Liver (tissue), 8 donors: ENCODE measurements at regions not wholly inside any gene's neighbourhood (a gene's known extent, or its start where the extent isn't known, plus 50 kb on each side); places are given as distances from the start of the nearest gene placed in this dataset.

Experiments
- DNase-seq: peaks from one replicate; pipeline ENCODE4 v3.0.0-alpha.2; 2017; ENCODE audit warnings: low spot score
- H3K27ac ChIP-seq, 2 donors: one replicate each; pipeline ENCODE4 v1.7.0; 2013; ENCODE audit warnings: inconsistent platforms in 2 of 2, low read length in 2 of 2, control low read depth in 1 of 2, low read depth in 1 of 2, mild to moderate bottlenecking in 1 of 2
- H3K27me3 ChIP-seq, 4 donors: one replicate each; pipeline versions ENCODE4 v1.6.1 to v1.7.0; 2013; ENCODE audit warnings: low read length in 3 of 4, inconsistent platforms in 1 of 4, mild to moderate bottlenecking in 1 of 4, moderate library complexity in 1 of 4; ENCODE audit not compliant: control insufficient read depth in 4 of 4, insufficient read depth in 4 of 4
- H3K36me3 ChIP-seq, 4 donors: one replicate each; pipeline versions ENCODE4 v1.6.1 to v1.7.0; 2013; ENCODE audit warnings: low read length in 3 of 4, mild to moderate bottlenecking in 3 of 4, low read depth in 1 of 4, moderate library complexity in 1 of 4; ENCODE audit not compliant: control insufficient read depth in 4 of 4, insufficient read depth in 3 of 4
- H3K4me1 ChIP-seq, 4 donors: one replicate each; pipeline versions ENCODE4 v1.6.1 to v1.7.0; 2013; ENCODE audit warnings: low read length in 3 of 4, mild to moderate bottlenecking in 3 of 4, moderate library complexity in 1 of 4; ENCODE audit not compliant: control insufficient read depth in 4 of 4, insufficient read depth in 4 of 4
- H3K4me3 ChIP-seq, 3 donors: one replicate each; pipeline versions ENCODE4 v1.6.1 to v1.7.0; 2013; ENCODE audit warnings: low read length in 3 of 3, control low read depth in 1 of 3, low read depth in 1 of 3, mild to moderate bottlenecking in 1 of 3
- H3K9ac ChIP-seq, 2 donors: one replicate each; pipeline ENCODE4 v1.7.0; 2013; ENCODE audit warnings: low read length in 2 of 2, mild to moderate bottlenecking in 2 of 2, moderate library complexity in 2 of 2, control low read depth in 1 of 2, low read depth in 1 of 2
- H3K9me3 ChIP-seq, 4 donors: one replicate each; pipeline versions ENCODE4 v1.6.1 to v1.7.0; 2013; ENCODE audit warnings: low read length in 3 of 4; ENCODE audit not compliant: control insufficient read depth in 4 of 4
- EGR1 ChIP-seq, 2 donors: IDR thresholded peaks; 2 replicates each; pipeline ENCODE4 v1.6.1; 2016 to 2018; ENCODE audit warnings: antibody characterized with exemption in 2 of 2, low read depth in 2 of 2
- FOXA1 ChIP-seq: IDR thresholded peaks from 2 replicates; pipeline ENCODE4 v1.6.1; 2016; ENCODE audit warnings: antibody characterized with exemption
- FOXA2 ChIP-seq: IDR thresholded peaks from 2 replicates; pipeline ENCODE4 v1.6.1; 2016; ENCODE audit warnings: antibody characterized with exemption
- GABPA ChIP-seq, 2 donors: IDR thresholded peaks in 1 of 2; conservative IDR thresholded peaks in 1 of 2; 2 replicates each; pipeline ENCODE4 v1.6.1; 2016; ENCODE audit warnings: antibody characterized with exemption in 2 of 2, mild to moderate bottlenecking in 1 of 2, moderate library complexity in 1 of 2
- HNF4A ChIP-seq, 2 donors: conservative IDR thresholded peaks; 2 replicates each; pipeline ENCODE4 v1.6.1; 2016; ENCODE audit warnings: antibody characterized with exemption in 2 of 2, mild to moderate bottlenecking in 2 of 2
- HNF4G ChIP-seq: IDR thresholded peaks from 2 replicates; pipeline ENCODE4 v1.6.1; 2016; ENCODE audit warnings: antibody characterized with exemption
- JUND ChIP-seq, 2 donors: IDR thresholded peaks; 2 replicates each; pipeline ENCODE4 v1.6.1; 2016; ENCODE audit warnings: antibody characterized with exemption in 2 of 2
- NR2F2 ChIP-seq: IDR thresholded peaks from 2 replicates; pipeline ENCODE4 v1.6.1; 2016; ENCODE audit warnings: antibody characterized with exemption
- RAD21 ChIP-seq, 2 donors: IDR thresholded peaks; 2 replicates each; pipeline ENCODE4 v1.6.1; 2016; ENCODE audit warnings: antibody characterized with exemption in 2 of 2, mild to moderate bottlenecking in 2 of 2
- RXRA ChIP-seq, 2 donors: IDR thresholded peaks; 2 replicates each; pipeline ENCODE4 v1.6.1; 2017 to 2018; ENCODE audit warnings: antibody characterized with exemption in 2 of 2, mild to moderate bottlenecking in 1 of 2
- SP1 ChIP-seq: IDR thresholded peaks from 2 replicates; pipeline ENCODE4 v1.6.1; 2018; ENCODE audit warnings: antibody characterized with exemption, mild to moderate bottlenecking
- TAF1 ChIP-seq: conservative IDR thresholded peaks from 2 replicates; pipeline ENCODE4 v1.6.1; 2016; ENCODE audit warnings: antibody characterized with exemption, mild to moderate bottlenecking
- YY1 ChIP-seq: IDR thresholded peaks from 2 replicates; pipeline ENCODE4 v1.6.1; 2016; ENCODE audit warnings: antibody characterized with exemption, mild to moderate bottlenecking
- WGBS: extraction: QIAGEN DNeasy Blood & Tissue Kit; methylation state at CpG from one replicate; pipeline ENCODE4 v1.1.7; 2013; 5-methylcytosine and 5-hydroxymethylcytosine counted together
- TF ChIP-seq, protein P1 (sequence below): IDR thresholded peaks from 2 replicates; pipeline ENCODE4 v1.6.1; 2016; ENCODE audit warnings: antibody characterized with exemption
- TF ChIP-seq, protein P2 (sequence below): IDR thresholded peaks from 2 replicates; pipeline ENCODE4 v1.6.1; 2016; ENCODE audit warnings: antibody characterized with exemption
- TF ChIP-seq, protein P3 (sequence below): fragments of 150-350 bp; IDR thresholded peaks from 2 replicates; pipeline ENCODE4 v1.5.1; 2017; ENCODE audit warnings: improper control_type of control experiment, low read depth, low read length; ENCODE audit not compliant: missing input control
- TF ChIP-seq, protein P4 (sequence below): IDR thresholded peaks from 2 replicates; pipeline ENCODE4 v1.6.1; 2016; ENCODE audit warnings: antibody characterized with exemption
- TF ChIP-seq, protein P5 (sequence below): IDR thresholded peaks from 2 replicates; pipeline ENCODE4 v1.6.1; 2016; ENCODE audit warnings: antibody characterized with exemption, mild to moderate bottlenecking
- donor health status: healthy.
- donor health status: healthy.
- donor health status: healthy.
- donor health status: healthy.
- donor health status: healthy.

DNA sequence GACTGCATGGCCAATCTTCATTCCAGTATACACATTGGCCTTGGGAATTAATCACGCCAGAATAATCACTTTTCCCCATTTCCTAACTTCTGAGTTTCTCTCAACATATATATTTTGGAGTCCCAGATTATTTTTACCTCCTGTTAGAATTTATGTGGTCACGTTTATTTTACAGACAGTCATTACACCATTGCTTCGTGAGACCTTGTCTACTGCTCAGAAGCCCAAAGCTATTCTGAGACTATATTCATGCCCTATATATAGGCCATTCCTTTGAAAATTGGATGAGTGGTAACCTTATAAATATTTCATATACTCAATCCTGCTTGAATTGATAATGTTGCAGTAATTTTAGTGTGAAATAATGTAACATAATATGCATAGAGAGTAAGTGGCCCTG is 610.0 kb upstream of the CDH2 start:
- Histone ChIP-seq H3K4me1 (no peaks in the 10 kb centered on the region), H3K36me3 (no peaks in the 10 kb centered on the region), H3K27me3 (no peaks in the 10 kb centered on the region), H3K4me3 (no peak overlapping the region), H3K9ac (no peak overlapping the region), H3K27ac (no peak overlapping the region), H3K9me3 (no peaks in the 10 kb centered on the region)
- DNase-seq, result no peak
- TF ChIP-seq FOXA2, result no peak
- WGBS, result 47% methylated on average over 3 of the region's 3 CpGs

DNA sequence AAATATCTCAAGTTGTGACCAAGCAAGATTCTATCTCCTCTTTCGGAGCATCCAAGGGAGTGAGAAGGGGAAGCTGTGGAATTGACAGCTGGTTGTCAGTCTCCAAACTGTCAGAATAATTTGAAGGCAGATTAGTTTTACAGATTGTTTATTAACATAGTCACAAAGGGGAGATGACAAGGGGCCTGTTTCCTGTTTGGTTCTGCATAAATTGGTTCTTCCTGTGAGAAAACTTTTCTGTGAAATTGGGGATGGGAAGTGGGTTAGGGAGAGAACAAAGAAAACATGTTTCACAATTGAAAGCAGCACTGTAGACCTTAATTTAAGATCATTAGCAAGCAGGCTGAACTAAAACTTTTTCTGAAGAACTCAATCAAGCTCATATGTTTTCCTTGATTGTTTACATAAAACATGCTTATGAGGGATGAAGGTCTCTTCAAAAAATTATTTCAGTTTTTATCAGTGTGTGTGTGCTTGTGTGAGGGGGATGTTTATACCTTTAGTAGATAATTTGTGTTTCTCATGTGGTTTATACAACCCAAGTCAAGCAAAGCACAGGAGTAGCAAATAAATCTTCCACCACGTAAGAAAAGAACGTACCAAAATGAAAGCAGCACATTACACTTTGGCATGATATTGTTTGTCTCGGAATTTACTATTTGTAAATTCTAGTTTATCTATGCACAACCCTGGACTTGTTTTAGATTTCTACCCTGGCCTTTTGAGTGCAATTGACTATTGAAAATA is 604.9 kb upstream of the CDH2 start:
- 60% methylated on average over 4 of the region's 4 CpGs for WGBS
- H3K27me3 ChIP-seq, result no peaks in the 10 kb centered on the region
- DNase-seq, result no peak
- TF ChIP-seq SP1, result no peak
- H3K27ac ChIP-seq, result no peak overlapping the region
- no peaks in the 10 kb centered on the region for H3K4me1 ChIP-seq
- no peak overlapping the region for H3K9ac ChIP-seq
- H3K36me3 ChIP-seq, result no peaks in the 10 kb centered on the region
- no peaks in the 10 kb centered on the region for H3K9me3 ChIP-seq
- no peak overlapping the region for H3K4me3 ChIP-seq

DNA sequence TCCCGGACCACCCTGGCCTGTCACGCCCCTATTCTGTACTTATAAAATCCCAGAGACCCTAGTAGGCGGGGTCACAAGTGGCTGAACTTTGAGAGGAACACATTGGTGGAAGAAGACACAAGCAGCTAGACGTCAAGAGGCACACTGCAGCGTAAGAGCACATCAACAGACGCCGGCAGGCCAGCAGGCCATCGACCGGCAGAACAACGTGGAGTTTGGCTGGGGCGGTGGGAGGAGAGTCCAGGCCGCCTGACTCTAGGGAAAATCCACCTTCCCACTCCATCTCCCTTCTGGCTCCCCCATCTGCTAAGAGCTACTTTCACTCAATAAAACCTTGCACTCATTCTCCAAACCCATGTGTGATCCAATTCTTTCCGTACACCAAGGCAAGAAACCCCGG is 601.8 kb upstream of the CDH2 start:
- no peak for DNase-seq
- no peak overlapping the region for H3K9ac ChIP-seq
- H3K27ac ChIP-seq, result no peak overlapping the region
- H3K27me3 ChIP-seq, result no peaks in the 10 kb centered on the region
- H3K4me3 ChIP-seq, result no peak overlapping the region
- no peaks in the 10 kb centered on the region for H3K4me1 ChIP-seq
- H3K9me3 ChIP-seq, result no peaks in the 10 kb centered on the region
- 92% methylated on average over 14 of the region's 14 CpGs for WGBS
- H3K36me3 ChIP-seq, result no peaks in the 10 kb centered on the region
- TF ChIP-seq TAF1 (no peak), SP1 (no peak), EGR1 (IDR thresholded peaks at IDR 0.05; ENCODE audit: low read depth in 2 of 2) (no peak), HNF4A (conservative IDR thresholded peaks at IDR 0.05) (no peak), RAD21 (IDR thresholded peaks at IDR 0.05) (no peak), FOXA1 (no peak), HNF4G (no peak), JUND (IDR thresholded peaks at IDR 0.05) (no peak), FOXA2 (no peak), RXRA (IDR thresholded peaks at IDR 0.05) (no peak), GABPA (IDR thresholded peaks at IDR 0.05 in 1 of 2, conservative IDR thresholded peaks at IDR 0.05 in 1 of 2) (no peak), NR2F2 (no peak), YY1 (no peak)
- TF ChIP-seq, protein P1, sequence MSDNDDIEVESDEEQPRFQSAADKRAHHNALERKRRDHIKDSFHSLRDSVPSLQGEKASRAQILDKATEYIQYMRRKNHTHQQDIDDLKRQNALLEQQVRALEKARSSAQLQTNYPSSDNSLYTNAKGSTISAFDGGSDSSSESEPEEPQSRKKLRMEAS, result no peak
- TF ChIP-seq, protein P2, sequence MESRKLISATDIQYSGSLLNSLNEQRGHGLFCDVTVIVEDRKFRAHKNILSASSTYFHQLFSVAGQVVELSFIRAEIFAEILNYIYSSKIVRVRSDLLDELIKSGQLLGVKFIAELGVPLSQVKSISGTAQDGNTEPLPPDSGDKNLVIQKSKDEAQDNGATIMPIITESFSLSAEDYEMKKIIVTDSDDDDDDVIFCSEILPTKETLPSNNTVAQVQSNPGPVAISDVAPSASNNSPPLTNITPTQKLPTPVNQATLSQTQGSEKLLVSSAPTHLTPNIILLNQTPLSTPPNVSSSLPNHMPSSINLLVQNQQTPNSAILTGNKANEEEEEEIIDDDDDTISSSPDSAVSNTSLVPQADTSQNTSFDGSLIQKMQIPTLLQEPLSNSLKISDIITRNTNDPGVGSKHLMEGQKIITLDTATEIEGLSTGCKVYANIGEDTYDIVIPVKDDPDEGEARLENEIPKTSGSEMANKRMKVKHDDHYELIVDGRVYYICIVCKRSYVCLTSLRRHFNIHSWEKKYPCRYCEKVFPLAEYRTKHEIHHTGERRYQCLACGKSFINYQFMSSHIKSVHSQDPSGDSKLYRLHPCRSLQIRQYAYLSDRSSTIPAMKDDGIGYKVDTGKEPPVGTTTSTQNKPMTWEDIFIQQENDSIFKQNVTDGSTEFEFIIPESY, result no peak
- TF ChIP-seq, protein P3, sequence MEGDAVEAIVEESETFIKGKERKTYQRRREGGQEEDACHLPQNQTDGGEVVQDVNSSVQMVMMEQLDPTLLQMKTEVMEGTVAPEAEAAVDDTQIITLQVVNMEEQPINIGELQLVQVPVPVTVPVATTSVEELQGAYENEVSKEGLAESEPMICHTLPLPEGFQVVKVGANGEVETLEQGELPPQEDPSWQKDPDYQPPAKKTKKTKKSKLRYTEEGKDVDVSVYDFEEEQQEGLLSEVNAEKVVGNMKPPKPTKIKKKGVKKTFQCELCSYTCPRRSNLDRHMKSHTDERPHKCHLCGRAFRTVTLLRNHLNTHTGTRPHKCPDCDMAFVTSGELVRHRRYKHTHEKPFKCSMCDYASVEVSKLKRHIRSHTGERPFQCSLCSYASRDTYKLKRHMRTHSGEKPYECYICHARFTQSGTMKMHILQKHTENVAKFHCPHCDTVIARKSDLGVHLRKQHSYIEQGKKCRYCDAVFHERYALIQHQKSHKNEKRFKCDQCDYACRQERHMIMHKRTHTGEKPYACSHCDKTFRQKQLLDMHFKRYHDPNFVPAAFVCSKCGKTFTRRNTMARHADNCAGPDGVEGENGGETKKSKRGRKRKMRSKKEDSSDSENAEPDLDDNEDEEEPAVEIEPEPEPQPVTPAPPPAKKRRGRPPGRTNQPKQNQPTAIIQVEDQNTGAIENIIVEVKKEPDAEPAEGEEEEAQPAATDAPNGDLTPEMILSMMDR, result no peak
- TF ChIP-seq, protein P4, sequence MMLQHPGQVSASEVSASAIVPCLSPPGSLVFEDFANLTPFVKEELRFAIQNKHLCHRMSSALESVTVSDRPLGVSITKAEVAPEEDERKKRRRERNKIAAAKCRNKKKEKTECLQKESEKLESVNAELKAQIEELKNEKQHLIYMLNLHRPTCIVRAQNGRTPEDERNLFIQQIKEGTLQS, result no peak
- TF ChIP-seq, protein P5, sequence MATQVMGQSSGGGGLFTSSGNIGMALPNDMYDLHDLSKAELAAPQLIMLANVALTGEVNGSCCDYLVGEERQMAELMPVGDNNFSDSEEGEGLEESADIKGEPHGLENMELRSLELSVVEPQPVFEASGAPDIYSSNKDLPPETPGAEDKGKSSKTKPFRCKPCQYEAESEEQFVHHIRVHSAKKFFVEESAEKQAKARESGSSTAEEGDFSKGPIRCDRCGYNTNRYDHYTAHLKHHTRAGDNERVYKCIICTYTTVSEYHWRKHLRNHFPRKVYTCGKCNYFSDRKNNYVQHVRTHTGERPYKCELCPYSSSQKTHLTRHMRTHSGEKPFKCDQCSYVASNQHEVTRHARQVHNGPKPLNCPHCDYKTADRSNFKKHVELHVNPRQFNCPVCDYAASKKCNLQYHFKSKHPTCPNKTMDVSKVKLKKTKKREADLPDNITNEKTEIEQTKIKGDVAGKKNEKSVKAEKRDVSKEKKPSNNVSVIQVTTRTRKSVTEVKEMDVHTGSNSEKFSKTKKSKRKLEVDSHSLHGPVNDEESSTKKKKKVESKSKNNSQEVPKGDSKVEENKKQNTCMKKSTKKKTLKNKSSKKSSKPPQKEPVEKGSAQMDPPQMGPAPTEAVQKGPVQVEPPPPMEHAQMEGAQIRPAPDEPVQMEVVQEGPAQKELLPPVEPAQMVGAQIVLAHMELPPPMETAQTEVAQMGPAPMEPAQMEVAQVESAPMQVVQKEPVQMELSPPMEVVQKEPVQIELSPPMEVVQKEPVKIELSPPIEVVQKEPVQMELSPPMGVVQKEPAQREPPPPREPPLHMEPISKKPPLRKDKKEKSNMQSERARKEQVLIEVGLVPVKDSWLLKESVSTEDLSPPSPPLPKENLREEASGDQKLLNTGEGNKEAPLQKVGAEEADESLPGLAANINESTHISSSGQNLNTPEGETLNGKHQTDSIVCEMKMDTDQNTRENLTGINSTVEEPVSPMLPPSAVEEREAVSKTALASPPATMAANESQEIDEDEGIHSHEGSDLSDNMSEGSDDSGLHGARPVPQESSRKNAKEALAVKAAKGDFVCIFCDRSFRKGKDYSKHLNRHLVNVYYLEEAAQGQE, result no peak
